GM12878 (cell line): ENCODE measurements at regions not wholly inside any gene's neighbourhood (a gene's known extent, or its start where the extent isn't known, plus 50 kb on each side); places are given as distances from the start of the nearest gene placed in this dataset.
"Not testable (repeated sequence)": the region's sequence is repeated elsewhere in the genome, so short reads cannot be mapped to it uniquely, and the experiment has no call there.

ENCODE experiments used
- ATAC-seq: fragments of 200-7000 bp; cut with Tn5 transposase; 3 replicates; pipeline ENCODE4 v1.9.1; 2020; ENCODE audit warnings: mild to moderate bottlenecking, moderate library complexity
- BruUV-seq: library from RNA; stranded (reverse); fragments of 400-500 nt; replicated peaks from 2 replicates; lab custom pipeline; 2021; lab: Mats Ljungman, UMichigan
- CTCF ChIA-PET: fragments of 300-600 bp; sonication (Branson Sonifier 250); formaldehyde crosslinking; extraction: SDS; loops from one replicate; lab custom pipeline; 2021; ENCODE audit warnings: inconsistent platforms; lab: Yijun Ruan, JAX
- POLR2A ChIA-PET: fragments of 350-600 bp; formaldehyde crosslinking; extraction: SDS; loops from one replicate; lab custom pipeline; 2021; ENCODE audit warnings: inconsistent platforms; lab: Charles Lee
- RAD21 ChIA-PET: fragments of 300-600 bp; sonication (Branson Sonifier 250); formaldehyde crosslinking; loops from one replicate; lab custom pipeline; 2023; ENCODE audit warnings: antibody characterized with exemption; ENCODE audit not compliant: unreplicated experiment; lab: Charles Lee
- SMC1A ChIA-PET: fragments of 300-600 bp; sonication (Branson Sonifier 250); formaldehyde crosslinking; loops from one replicate; lab custom pipeline; 2023; ENCODE audit not compliant: unreplicated experiment, uncharacterized antibody; lab: Charles Lee
- DNase-seq: peaks from one replicate; pipeline ENCODE4 v3.0.0-alpha.2; 2011; ENCODE audit warnings: low read depth, low spot score
- FAIRE-seq: peaks from 3 replicates; lab custom pipeline; 2011; peaks lifted over from hg19 to GRCh38; lab: Jason Lieb, UNC
- H2AFZ ChIP-seq: 2 replicates; pipeline ENCODE4 v1.6.0; 2011; ENCODE audit warnings: low read depth, low read length, control low read depth; ENCODE audit not compliant: control insufficient read depth
- H3K27ac ChIP-seq: 2 replicates; pipeline ENCODE4 v1.5.1; 2011; ENCODE audit warnings: control low read depth; ENCODE audit not compliant: control insufficient read depth, insufficient read depth
- H3K27me3 ChIP-seq, 2 experiments: replicated peaks in 1 of 2; 2 replicates each; pipeline versions ENCODE4 v1.6.0 to v1.6.1; 2011; ENCODE audit warnings: low read length in 1 of 2; ENCODE audit not compliant: control insufficient read depth in 2 of 2, insufficient read depth in 2 of 2
- H3K36me3 ChIP-seq, 2 experiments: 2 replicates each; pipeline ENCODE4 v1.5.1; 2011; ENCODE audit warnings: low read length in 1 of 2; ENCODE audit not compliant: control insufficient read depth in 2 of 2, insufficient read depth in 2 of 2
- H3K4me1 ChIP-seq: 2 replicates; pipeline ENCODE4 v1.6.1; 2011; ENCODE audit warnings: mild to moderate bottlenecking, low read length, moderate library complexity, mixed read lengths; ENCODE audit not compliant: control insufficient read depth, insufficient read depth
- H3K4me2 ChIP-seq: 2 replicates; pipeline ENCODE4 v1.6.0; 2011; ENCODE audit warnings: control low read depth; ENCODE audit not compliant: control insufficient read depth, insufficient read depth
- H3K4me3 ChIP-seq: fragments of 200-600 bp; sonication (generic); 2 replicates; pipeline ENCODE4 v1.5.1; 2016
- H3K79me2 ChIP-seq: 2 replicates; pipeline ENCODE4 v1.6.0; 2011; ENCODE audit warnings: low read length; ENCODE audit not compliant: control insufficient read depth, insufficient read depth
- H3K9ac ChIP-seq: 2 replicates; pipeline ENCODE4 v1.8.0; 2011; ENCODE audit warnings: low read length, control low read depth, mixed read lengths; ENCODE audit not compliant: control insufficient read depth, insufficient read depth
- H3K9me3 ChIP-seq: replicated peaks from 3 replicates; pipeline ENCODE4 v1.5.1; 2011; ENCODE audit warnings: mild to moderate bottlenecking, low read length; ENCODE audit not compliant: control insufficient read depth, insufficient read depth
- H4K20me1 ChIP-seq: 2 replicates; pipeline ENCODE4 v1.6.0; 2011; ENCODE audit not compliant: control insufficient read depth, insufficient read depth
- E4F1 ChIP-seq: fragments of 450-650 bp; IDR thresholded peaks from 2 replicates; pipeline ENCODE4 v1.6.1; 2018; ENCODE audit warnings: borderline replicate concordance, mild to moderate bottlenecking; ENCODE audit not compliant: partially characterized antibody
- WGBS: methylation state at CpG from one replicate; pipeline ENCODE4 v1.1.6; 2016; ENCODE audit warnings: low lambda C conversion rate; ENCODE audit not compliant: insufficient replicate concordance, insufficient coverage; ENCODE audit errors: missing lambda C conversion rate; 5-methylcytosine and 5-hydroxymethylcytosine counted together
- in situ Hi-C: fragments of 300-500 bp; cut with MboI; formaldehyde crosslinking; loops from 9 replicates; pipeline ENCODE4 v1.14.3; 2018; ENCODE audit warnings: mixed read lengths
- intact Hi-C: fragments of 100-400 bp; cut with micrococcal nuclease; formaldehyde crosslinking; loops from one replicate; pipeline ENCODE4 v1.14.2; 2022; ENCODE audit not compliant: unreplicated experiment

- no peak for TF ChIP-seq E4F1
These were observed 71.4 kb upstream of the NMU start (continued) for GRCh38 chr4:55707507-55707906.

GRCh38 chr4:55707991-55708390, 71.9 kb upstream of the NMU start:
- H3K9me3 ChIP-seq, intact Hi-C loops, ATAC-seq, H3K9ac ChIP-seq, H3K27ac ChIP-seq, DNase-seq, H3K4me1 ChIP-seq, SMC1A ChIA-PET, FAIRE-seq, in situ Hi-C loops, H3K27me3 ChIP-seq, H4K20me1 ChIP-seq, BruUV-seq, H3K4me2 ChIP-seq, H3K4me3 ChIP-seq, CTCF ChIA-PET, RAD21 ChIA-PET, H3K79me2 ChIP-seq, POLR2A ChIA-PET, H2AFZ ChIP-seq, H3K36me3 ChIP-seq: not testable (repeated sequence)
- WGBS = 34% methylated on average over 11 of the region's 11 CpGs

GRCh38 chr4:55712835-55713234, 76.7 kb upstream of the NMU start:
- H3K9ac ChIP-seq, H3K36me3 ChIP-seq, H3K27me3 ChIP-seq, intact Hi-C loops, H3K9me3 ChIP-seq, DNase-seq, in situ Hi-C loops, H4K20me1 ChIP-seq, POLR2A ChIA-PET, CTCF ChIA-PET, SMC1A ChIA-PET, H3K79me2 ChIP-seq, H3K27ac ChIP-seq, BruUV-seq, H3K4me3 ChIP-seq, ATAC-seq, H2AFZ ChIP-seq, H3K4me2 ChIP-seq, H3K4me1 ChIP-seq, FAIRE-seq, RAD21 ChIA-PET: not testable (repeated sequence)
- 18% methylated on average over 2 of the region's 2 CpGs for WGBS
